NCI-H2196 (cell line): ENCODE measurements at regions not wholly inside any gene's neighbourhood (a gene's known extent, or its start where the extent isn't known, plus 50 kb on each side); places are given as distances from the start of the nearest gene placed in this dataset.
"Not testable (repeated sequence)": the region's sequence is repeated elsewhere in the genome, so short reads cannot be mapped to it uniquely, and the experiment has no call there.

ENCODE experiments used
- DNase-seq: peaks from one replicate; lab custom pipeline; 2025; ENCODE audit not compliant: unreplicated experiment; lab: John Stamatoyannopoulos, UW

- DNase-seq, result no peak
Observed at GRCh38 chr22:47401976-47402770, 639.7 kb downstream of the TBC1D22A start.

GRCh38 chr22:47401592-47401898 lies 639.1 kb downstream of the TBC1D22A start:
- DNase-seq, result no peak

GRCh38 chr22:47400701-47401591 lies 638.5 kb downstream of the TBC1D22A start:
- no peak for DNase-seq

- DNase-seq, result not testable (repeated sequence)
Observed at GRCh38 chr22:47400131-47400530, 637.7 kb downstream of the TBC1D22A start.

GRCh38 chr22:47398921-47399790 lies 636.7 kb downstream of the TBC1D22A start:
- no peak for DNase-seq

- DNase-seq, result no peak
Observed at GRCh38 chr22:47398491-47398890, 636.0 kb downstream of the TBC1D22A start.

- DNase-seq, result no peak
Observed at GRCh38 chr22:47397673-47398072, 635.2 kb downstream of the TBC1D22A start.

- DNase-seq, result no peak
Observed at GRCh38 chr22:47396515-47396914, 634.1 kb downstream of the TBC1D22A start.

- DNase-seq, result no peak
Observed at GRCh38 chr22:47396105-47396504, 633.7 kb downstream of the TBC1D22A start.

- no peak for DNase-seq
Observed at GRCh38 chr22:47395481-47395880, 633.0 kb downstream of the TBC1D22A start.

- no peak for DNase-seq
Observed at GRCh38 chr22:47394504-47395440, 632.3 kb downstream of the TBC1D22A start.

GRCh38 chr22:47393191-47393590 lies 630.7 kb downstream of the TBC1D22A start:
- no peak for DNase-seq

GRCh38 chr22:47392729-47393128 lies 630.3 kb downstream of the TBC1D22A start:
- no peak for DNase-seq

GRCh38 chr22:47392054-47392347 lies 629.6 kb downstream of the TBC1D22A start:
- DNase-seq, result no peak

GRCh38 chr22:47391169-47392053 lies 629.0 kb downstream of the TBC1D22A start:
- DNase-seq, result no peak

- no peak for DNase-seq
Observed at GRCh38 chr22:47390026-47390970, 627.8 kb downstream of the TBC1D22A start.

GRCh38 chr22:47389201-47389600 lies 626.8 kb downstream of the TBC1D22A start:
- no peak for DNase-seq

GRCh38 chr22:47388778-47389177 lies 626.3 kb downstream of the TBC1D22A start:
- DNase-seq, result no peak
